ENCODE measurements at regions not wholly inside any gene's neighbourhood (a gene's known extent, or its start where the extent isn't known, plus 50 kb on each side); places are given as distances from the start of the nearest gene placed in this dataset.

GRCh38 chr1:94731891-94732290, 88.3 kb upstream of the SLC44A3 start:
- no peak for DNase-seq

DNA sequence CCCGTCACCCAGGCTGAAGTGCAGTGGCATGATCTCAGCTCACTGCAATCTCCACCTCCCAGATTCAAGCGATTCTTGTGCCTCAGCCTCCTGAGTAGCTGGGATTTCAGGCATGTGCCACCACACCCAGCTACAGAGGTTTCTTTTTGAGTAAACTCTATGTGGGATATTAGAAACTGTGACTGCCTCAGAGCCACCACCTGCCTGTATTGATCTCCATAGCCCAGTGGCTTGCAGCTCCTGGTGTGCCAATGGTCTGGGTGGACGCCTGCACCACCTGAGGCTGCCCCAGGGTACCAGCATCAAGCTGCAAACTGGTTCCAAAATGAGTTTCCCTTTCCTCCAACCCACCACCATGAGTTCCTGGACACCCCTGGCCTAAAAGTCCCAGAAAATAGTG, 89.7 kb upstream of the SLC44A3 start:
- DNase-seq, result no peak

DNA sequence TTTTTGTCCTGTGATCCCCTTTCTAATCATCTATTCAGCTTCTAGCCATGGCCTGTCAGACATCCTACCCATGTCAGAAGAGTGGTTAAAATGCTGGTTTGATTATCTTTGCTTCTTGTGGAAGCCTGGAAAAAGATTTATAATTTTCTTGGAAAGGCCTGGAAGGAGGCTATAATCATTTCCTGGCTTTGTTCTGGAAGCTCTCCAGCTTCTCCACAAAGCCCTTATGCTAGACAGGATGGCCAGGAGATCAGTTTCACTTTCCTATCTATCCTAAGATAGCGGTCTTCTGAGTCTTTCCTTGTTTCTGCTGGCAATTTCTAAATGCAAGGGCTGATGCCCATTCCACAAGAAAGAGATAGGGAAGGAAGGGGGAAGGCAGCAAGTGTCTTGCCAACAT, 90.9 kb upstream of the SLC44A3 start:
- no peak for DNase-seq

DNA sequence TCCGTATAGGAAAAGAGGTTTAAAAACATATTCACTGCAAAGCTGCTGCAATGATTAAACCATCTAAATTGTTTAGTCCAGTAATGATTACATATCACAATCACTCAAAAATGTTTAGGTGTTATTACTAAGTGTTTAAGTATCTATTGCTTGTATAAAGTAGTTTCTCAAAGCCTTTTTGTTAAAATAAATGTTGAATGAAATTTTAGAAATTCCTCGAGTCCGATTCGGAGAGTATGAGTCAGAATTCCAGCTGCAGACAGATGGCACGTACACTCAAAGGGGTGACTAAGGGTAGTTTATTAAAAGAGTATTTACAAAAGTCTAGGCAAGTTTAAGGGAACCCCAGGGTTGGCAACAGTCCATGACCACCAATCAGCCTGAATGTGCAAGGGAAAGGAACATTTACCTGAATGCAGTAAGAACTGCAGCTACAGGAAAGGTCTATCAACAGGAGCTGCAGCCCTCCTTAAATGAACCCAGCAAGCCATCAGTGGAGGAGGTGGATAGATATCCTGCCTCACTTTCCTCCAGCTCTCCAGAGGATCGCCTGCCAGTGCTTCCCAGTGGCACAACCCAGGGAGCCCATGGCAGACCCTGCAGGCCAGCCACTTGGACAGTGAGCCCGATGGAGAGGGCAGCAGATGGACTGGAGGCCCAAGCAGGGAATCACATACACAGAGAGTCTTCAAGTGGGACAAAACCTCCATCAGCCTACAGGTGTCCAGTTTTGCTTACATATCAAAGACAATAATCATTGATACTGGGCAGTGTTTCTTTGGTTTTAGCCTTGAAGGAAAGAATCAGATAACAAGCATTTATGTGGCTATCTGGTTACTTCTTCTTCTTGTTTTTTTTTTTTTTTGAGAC, 92.1 kb upstream of the SLC44A3 start:
- DNase-seq, result no peak

GRCh38 chr1:94726981-94727685, 93.0 kb upstream of the SLC44A3 start:
- DNase-seq, result no peak

DNA sequence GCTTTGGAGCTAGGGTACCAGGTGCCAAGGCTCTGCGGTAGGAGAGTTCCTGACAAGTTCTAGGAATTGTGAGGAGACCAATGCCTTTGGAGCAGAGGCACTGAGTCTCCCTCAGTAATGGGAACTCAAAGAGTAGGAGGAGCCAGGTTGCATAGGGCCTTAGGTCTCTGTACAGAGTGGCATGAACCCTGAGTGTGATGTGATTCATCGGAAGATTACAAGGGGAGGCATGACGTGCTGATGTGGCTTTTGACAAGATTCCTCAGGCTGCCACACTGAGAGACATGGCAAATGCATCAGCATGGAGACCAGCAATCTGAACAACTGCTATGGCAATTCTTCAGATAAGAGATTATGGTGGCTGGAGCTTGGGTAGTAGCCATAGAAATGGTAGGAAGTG, 94.6 kb upstream of the SLC44A3 start:
- no peak for DNase-seq

- no peak for DNase-seq
Measured at GRCh38 chr1:94723894-94724293, 96.3 kb upstream of the SLC44A3 start.

- DNase-seq, result no peak
Measured at GRCh38 chr1:94723463-94723862, 96.7 kb upstream of the SLC44A3 start.

GRCh38 chr1:94722181-94722580, 98.0 kb upstream of the SLC44A3 start:
- no peak for DNase-seq

DNA sequence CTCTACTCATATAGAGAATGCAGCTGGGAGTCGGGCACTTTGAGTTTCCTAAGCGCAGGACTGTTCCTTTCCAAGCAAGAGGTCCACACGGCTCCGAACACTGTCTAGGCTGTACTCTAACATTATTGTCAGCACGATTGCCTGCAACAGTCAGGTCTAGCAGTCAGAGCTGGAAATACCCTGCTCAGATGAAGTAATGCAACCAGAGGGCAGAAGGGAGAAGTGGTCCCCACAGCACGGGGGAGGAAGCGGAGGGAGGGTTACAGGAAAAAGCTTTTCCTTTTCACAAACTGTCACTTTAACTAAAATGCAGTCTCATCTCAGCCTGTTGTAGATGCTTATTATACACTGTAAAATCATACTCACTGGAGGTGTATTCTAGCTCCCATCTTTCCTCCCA, 98.9 kb upstream of the SLC44A3 start:
- no peak for DNase-seq

DNA sequence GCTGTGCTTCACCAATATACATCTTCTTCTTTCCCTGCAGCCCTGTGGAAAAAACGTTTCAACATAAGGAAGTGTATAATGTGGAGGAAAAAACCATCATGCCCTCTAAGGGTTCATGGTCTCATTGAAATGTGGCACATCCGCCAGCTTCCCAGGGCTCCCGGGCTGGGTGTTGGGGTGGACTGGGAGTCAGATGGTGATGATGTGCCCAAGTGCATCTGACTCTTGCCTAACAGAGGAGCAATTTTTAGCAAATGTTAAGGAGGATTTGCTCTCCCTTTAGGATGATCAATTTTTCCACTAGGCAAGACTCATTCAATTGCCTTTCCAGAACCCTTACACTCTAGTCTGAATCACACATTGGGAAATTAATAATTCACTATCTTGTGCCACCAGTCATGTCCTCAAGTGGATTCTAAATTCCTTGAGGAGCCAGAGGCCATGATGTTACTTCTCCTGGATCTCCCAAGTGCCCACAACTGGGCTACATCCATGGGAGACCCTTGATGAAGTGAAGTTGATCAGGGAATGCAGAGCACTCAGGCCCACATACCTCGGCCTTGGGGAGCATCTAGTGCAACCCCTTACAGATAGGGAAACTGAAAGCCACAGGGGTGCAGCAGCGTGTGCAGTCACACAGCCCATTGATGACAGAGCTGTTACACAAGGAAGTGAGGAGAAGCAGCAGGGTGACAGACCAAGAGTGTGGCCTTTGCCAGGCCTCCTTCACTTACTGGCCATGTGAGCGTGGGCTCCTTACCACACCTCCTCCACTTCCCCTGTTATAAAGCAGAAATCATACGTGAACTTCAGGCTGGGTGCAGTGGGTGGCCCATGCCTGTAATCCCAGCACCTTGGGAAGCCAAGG, 100.0 kb upstream of the SLC44A3 start:
- DNase-seq, result no peak

- no peak for DNase-seq
Measured at GRCh38 chr1:94716965-94717364, 103.2 kb upstream of the SLC44A3 start.

DNA sequence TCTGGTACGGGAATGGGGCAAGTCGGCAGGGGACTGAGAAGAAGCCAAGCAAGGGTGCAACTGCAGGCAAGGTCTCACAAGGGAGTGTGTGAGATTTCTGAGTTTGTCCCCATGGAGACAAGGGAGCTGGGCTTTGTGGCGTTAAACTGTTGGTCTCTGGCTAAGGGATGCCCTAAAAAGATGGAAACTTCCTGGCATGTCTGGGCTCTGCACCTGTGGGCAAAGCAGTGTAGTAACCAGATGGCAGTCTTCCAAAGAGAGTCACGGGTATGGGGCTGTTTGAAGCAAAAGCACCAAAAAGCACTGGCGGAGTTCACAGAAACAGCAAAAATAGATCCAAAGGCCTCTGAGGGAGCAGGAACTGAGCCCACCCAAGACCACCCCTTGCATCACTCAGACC, 104.8 kb upstream of the SLC44A3 start:
- DNase-seq, result no peak

DNA sequence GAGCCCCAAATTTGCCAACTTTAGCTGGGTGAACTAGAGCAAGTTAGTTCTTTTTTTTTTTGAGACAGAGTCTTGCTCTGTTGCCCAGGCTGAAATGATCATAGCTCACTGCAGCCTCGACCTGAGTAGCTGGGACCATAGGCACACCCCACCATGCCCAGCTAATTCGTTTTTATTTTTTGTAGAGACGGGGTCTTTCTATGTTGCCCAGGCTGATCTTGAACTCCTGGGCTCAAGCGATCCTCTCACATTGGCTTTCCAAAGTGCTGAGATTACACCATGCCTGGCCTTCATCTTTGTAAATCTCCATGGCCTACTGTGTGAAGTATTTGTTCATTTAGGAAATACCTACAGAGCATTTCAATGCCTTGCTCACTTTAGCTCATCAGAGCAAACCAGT, 105.6 kb upstream of the SLC44A3 start:
- DNase-seq, result no peak

DNA sequence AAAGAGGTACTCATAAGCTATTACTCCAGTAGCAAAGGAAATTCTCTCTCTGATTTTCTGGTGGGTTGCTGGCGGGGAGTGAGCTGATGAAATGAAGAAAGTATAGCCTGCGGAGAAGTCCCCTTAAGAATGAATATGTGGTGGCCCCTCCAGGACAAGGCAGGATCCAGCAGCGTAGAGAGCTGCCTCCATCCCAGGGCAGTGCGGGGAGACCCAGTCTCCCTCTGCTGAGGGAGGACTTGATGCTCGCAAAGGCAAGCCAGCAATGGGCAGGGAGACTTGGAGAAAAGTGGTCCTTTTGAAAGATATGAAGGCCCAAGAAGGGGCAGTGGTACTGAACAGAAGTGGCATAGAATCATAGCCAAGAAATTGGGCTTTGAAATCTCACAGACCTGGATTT, 106.0 kb upstream of the SLC44A3 start:
- no peak for DNase-seq

GRCh38 chr1:94713472-94714141, 106.5 kb upstream of the SLC44A3 start:
- no peak for DNase-seq

DNA sequence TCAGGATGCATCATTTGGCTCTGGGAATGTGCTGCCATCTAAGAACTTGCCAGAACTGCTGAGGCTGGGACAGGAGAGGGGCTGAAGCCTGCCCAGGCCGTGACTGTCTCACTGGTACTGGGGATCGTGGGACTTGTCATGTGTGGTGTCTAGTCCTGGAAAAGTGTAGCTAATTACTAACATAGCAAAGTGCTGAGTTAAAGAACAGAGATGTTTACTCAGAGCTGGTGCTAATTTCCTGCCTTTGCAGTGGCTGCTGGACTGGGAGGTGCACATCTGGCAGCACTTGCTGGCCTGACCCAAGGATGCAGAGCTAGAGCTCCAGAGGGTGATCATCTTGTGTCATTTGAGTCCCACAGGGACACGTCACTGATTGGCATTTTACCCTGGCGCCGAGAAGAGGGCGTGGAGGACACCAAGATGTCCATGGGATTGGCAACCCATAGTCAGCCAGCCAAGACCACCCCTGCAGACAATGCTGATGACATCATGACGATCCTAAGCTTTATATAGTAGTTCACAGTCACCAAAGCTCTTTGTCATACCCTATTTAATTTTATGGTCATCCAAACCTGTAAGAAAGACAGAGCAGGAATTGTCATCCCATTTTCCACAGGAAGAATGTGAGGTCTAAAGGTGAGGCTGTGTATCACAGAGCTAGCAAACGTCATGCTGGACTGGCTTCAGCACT, 110.1 kb upstream of the SLC44A3 start:
- no peak for DNase-seq

DNA sequence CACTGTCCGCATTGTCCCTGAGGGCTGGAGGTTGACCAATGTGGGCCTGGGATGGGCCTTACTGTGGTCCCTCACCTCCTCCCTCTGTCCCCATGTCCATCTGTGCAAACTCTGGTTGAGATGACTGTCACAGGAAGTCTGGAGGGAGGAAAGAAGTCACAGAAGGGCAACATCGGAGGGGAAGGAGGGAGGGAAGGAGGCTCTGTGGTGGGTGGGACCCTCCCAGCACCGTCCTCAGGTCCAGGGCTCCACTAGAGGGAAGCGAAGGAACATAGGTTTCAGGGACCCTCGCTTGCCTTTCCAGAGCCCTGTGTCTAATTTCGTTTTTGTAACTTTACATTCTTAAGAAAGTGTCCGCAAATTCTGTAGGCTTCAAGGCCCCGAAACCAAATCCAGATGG, 111.3 kb upstream of the SLC44A3 start:
- DNase-seq, result no peak

DNA sequence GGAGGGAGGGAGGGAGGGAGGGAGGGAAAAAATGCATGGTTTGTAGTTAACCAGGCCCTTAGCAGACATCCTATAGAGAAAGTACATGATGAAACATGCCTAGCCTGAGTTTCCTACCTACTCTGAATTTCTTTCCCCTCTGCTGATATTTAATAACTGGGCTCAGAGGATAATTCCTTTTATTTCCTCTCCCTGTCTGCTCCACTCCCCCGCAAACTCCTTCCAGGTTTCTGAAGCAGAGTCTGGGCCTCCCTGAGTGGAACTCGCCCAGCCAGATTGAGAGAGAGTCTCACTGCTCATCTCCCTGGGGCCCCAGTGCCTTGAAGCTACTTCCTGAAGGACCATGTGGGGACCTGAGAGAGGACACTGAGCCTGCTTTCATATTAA, 111.9 kb upstream of the SLC44A3 start:
- no peak for DNase-seq

GRCh38 chr1:94707321-94708298, 112.5 kb upstream of the SLC44A3 start:
- DNase-seq, result no peak

DNA sequence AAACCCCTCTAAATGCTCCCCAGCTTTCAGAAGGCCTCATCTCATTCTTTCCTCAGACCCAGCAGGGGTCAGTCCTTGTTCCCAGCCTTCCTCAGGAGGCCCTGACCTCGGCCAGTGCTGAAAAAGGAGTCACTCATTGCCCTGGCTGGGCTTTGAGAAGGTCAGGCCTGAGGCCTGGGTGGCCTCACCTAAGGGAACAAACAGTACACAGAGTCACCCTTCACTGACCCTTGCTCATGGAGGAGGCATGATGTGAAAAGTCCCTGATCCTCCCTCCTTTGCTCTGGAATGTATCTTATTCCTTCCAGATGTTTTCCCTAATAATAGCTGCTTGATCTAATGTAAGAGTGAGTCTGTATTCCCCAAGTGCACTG, 117.7 kb upstream of the SLC44A3 start:
- DNase-seq, result no peak
